ENCODE measurements at regions not wholly inside any gene's neighbourhood (a gene's known extent, or its start where the extent isn't known, plus 50 kb on each side); places are given as distances from the start of the nearest gene placed in this dataset.
"Not testable (repeated sequence)": the region's sequence is repeated elsewhere in the genome, so short reads cannot be mapped to it uniquely, and the experiment has no call there.

DNA sequence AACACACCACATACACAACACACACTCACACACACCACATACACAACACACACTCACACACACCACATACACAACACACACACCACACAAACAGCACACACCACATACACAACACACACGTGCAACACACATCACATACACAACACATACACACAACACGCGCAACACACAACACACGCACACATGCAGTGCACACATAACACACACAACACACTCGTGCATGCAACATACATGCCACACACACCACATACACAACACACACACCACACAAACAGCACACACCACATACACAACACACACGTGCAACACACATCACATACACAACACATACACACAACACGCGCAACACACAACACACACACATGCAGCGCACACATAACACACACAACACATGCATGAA is 192.8 kb downstream of the C16orf95 start:
- not testable (repeated sequence) for DNase-seq

GRCh38 chr16:87125206-87126155 is 191.7 kb downstream of the C16orf95 start:
- DNase-seq = no peak

GRCh38 chr16:87126403-87127025 is 190.7 kb downstream of the C16orf95 start:
- DNase-seq = no peak

GRCh38 chr16:87127061-87127765 is 190.0 kb downstream of the C16orf95 start:
- DNase-seq = no peak

DNA sequence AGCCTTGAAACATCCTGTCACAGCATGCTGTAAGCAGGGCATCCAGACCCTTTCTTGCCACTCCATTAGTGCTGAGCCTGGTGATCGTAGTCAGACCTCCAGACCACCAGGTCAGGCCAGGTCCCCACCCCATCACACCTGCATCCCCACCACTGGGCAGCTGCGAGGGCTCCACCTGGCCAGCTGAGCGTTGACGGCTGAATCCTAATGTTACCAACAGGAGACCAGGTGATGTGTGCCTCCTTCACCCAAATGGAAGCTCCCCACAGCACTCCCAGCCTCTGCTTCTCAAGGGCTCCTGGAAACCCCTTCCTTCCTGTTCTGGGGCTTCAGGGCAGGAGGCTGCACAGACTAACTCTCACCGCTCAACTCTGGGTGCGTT is 189.4 kb downstream of the C16orf95 start:
- no peak for DNase-seq

GRCh38 chr16:87129771-87130170 is 187.4 kb downstream of the C16orf95 start:
- no peak for DNase-seq

GRCh38 chr16:87131061-87131995 is 185.9 kb downstream of the C16orf95 start:
- no peak for DNase-seq

GRCh38 chr16:87131996-87132345 is 185.2 kb downstream of the C16orf95 start:
- DNase-seq = no peak

- DNase-seq = no peak
These were observed 184.7 kb downstream of the C16orf95 start for GRCh38 chr16:87132361-87133014.

- DNase-seq = no peak
These were observed 183.9 kb downstream of the C16orf95 start for GRCh38 chr16:87133112-87133850.

DNA sequence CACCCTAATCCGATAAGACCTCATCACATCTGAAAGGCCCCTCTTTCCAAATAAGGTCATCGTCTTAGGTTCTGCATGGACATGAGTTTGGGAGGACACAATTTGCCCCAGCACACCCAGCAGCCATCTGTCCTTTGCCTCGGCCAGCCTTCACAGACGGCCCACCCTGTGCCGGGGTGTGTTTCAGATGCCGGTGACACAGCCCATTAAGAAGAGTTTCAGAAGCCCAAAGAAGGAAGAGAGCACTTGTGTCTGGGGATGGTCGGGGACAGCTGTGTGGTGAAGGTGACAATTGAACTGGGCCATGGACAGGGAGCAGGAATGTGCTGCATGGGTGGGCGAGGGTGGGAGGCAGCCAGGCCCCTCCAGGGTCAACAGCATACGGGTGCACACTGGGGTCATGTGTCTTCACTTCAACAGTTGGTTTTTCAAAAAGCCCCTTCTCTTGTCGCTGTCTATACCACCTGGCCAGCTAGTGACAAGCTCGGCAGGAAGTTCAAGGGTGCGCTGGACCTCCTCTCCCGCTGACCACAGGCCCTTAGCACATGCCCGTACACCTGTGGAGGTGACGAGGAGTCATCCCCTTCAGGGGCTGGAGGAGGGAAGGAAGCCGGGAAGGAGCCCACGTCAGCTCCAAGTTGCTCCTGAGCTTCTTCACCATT is 183.1 kb downstream of the C16orf95 start:
- no peak for DNase-seq

- DNase-seq = no peak
These were observed 182.6 kb downstream of the C16orf95 start for GRCh38 chr16:87134628-87134995.

DNA sequence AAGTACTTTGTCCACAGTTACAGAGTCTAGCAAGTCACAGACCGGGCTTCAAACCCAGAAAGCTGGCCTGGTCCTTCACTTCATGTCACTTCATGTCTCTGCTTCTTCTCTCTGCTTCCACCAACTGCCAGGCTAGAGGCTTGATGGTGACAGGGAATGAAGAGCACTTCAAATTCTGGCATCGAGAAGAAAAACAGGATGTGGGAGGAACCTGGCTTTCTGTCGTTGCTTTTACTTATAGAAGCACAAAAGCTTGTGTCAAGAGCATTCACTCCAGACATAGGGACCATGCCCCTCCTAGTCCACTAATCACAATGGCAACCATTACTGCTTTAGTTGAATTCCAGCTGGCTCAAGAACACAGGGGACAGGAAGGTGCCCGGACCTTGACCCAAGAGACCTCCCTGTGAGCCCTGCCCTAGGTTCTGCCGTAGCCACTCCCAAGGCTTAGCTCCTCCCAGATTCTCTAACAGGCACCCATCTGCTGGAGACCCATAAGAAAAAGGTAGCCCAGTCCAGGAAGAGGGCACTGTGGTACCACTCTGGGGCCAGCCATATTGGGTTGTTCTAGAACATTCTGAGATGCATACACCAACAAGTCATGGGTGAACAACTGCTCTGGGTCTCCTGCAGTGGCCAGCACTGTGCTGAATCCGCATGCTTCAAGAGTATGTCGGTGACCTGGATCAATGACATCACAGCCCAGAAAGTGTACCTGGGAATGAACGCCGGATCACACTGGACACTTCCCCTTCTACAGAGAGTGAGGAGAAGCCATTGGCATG is 181.8 kb downstream of the C16orf95 start:
- no peak for DNase-seq

- no peak for DNase-seq
These were observed 178.9 kb downstream of the C16orf95 start for GRCh38 chr16:87138316-87138715.

GRCh38 chr16:87138738-87139267 is 178.4 kb downstream of the C16orf95 start:
- no peak for DNase-seq

- DNase-seq = no peak
These were observed 176.7 kb downstream of the C16orf95 start for GRCh38 chr16:87140211-87141200.

DNA sequence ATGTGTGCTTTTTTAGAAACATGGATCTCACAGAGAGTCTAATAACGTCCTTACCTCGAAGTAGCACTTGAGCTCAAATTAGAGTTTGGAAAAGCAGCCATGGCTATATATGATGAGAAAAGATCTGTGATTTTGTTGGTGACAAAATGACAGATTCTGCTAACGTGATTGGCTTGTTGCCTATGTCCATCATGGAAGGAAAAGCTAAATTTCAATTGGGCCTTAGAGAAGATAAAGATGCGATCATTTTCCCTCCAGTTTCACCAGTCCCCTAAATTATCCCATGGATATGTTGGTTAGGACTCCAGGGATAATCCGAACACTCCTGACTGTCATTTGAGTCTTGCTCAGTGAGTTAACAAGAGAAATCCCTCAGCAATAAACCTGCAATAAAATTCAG is 175.8 kb downstream of the C16orf95 start:
- DNase-seq = no peak

DNA sequence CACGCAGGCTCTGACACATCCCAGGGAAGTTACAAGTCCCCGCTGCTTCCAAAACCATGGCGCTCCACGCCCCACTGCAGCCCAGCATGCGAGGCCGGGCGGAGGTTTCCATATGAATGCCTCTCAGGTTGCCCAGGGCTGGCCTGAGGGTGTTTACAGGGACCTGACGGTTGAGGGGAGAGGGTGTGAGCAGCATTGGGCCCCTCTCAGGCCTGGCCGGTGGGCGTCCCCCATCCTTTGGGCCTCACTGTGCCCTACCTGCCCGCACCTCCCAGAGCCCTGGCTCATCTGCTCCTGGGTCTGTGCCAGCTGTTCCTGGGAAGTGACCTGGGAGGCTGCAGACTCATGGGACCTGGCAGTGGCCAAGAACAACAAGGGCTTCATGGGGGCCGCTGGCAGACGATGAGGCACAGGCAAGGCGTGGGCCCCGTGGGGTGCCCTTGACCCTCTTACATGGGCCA is 173.5 kb downstream of the C16orf95 start:
- no peak for DNase-seq

All from SHP77 treated with DMSO at 0.1 percent for 48 hours (cell line).